ENCODE measurements at regions not wholly inside any gene's neighbourhood (a gene's known extent, or its start where the extent isn't known, plus 50 kb on each side); places are given as distances from the start of the nearest gene placed in this dataset.

DNA sequence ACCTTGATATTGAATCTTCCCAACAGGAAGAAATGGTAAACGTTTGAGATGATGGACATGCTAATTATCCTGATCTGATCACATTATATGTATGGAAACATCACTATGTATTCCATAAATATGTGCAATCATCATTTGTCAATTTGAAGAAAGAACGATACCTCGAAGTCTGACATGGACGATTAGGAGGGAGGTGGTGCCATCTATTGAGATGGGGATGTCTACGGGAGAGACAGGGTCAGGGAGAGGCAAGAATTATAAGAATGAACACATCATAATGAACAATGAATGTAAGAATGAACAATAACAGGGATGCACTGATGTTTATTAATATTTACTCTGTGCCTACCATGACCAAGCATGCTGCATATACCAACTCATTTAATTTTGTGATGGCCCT lies 93.7 kb upstream of the SOD3 start:
- H2BK15ac ChIP-seq (ENCODE audit: low read depth, low read length), result no peak overlapping the region
- H3K36me3 ChIP-seq (ENCODE audit: control insufficient read depth, insufficient read depth, low read length), result no peaks in the 10 kb centered on the region
- no peaks in the 10 kb centered on the region for H3K79me1 ChIP-seq (ENCODE audit: low read depth in 1 of 2, low read length in 2 of 2)
- H3K4me2 ChIP-seq (ENCODE audit: low read depth, low read length), result no peak overlapping the region
- in situ Hi-C loops (cut with MboI; ENCODE audit: low sequenced_read_pairs), result no loop called here
- H2AFZ ChIP-seq (replicated peaks; ENCODE audit: low read length, poor library complexity), result no peak overlapping the region
- H3K18ac ChIP-seq (ENCODE audit: low read depth, low read length), result no peak overlapping the region
- H3K14ac ChIP-seq (replicated peaks; ENCODE audit: low read depth, low read length), result no peak overlapping the region
- no CpG with 5 or more reads among the region's 5 CpGs for WGBS, 2 experiments (ENCODE audit: extremely low coverage in 2 of 2, insufficient read length in 1 of 2)
- H2BK20ac ChIP-seq (ENCODE audit: low read depth, low read length), result no peak overlapping the region
- TF ChIP-seq SMC3 (IDR thresholded peaks at IDR 0.05; ENCODE audit: low read depth, low read length) (no peak), BHLHE40 (IDR thresholded peaks at IDR 0.05; ENCODE audit: low read depth, low read length) (no peak), RAD21 (IDR thresholded peaks at IDR 0.05; ENCODE audit: low read length) (no peak), POLR2A (IDR thresholded peaks at IDR 0.05; ENCODE audit: low read depth, low read length) (no peak), MAFK (IDR thresholded peaks at IDR 0.05; ENCODE audit: low read depth, low read length) (no peak), RCOR1 (IDR thresholded peaks at IDR 0.05; ENCODE audit: insufficient replicate concordance, low read length) (no peak), RFX5 (IDR thresholded peaks at IDR 0.05; ENCODE audit: low read depth, low read length) (no peak), MAZ (IDR thresholded peaks at IDR 0.05; ENCODE audit: borderline replicate concordance, low read depth, low read length) (no peak), CEBPB (IDR thresholded peaks at IDR 0.05; ENCODE audit: low read depth, low read length) (no peak), NFE2L2 (IDR thresholded peaks at IDR 0.05; ENCODE audit: low read depth, low read length) (no peak)
- TF ChIP-seq, protein P1, sequence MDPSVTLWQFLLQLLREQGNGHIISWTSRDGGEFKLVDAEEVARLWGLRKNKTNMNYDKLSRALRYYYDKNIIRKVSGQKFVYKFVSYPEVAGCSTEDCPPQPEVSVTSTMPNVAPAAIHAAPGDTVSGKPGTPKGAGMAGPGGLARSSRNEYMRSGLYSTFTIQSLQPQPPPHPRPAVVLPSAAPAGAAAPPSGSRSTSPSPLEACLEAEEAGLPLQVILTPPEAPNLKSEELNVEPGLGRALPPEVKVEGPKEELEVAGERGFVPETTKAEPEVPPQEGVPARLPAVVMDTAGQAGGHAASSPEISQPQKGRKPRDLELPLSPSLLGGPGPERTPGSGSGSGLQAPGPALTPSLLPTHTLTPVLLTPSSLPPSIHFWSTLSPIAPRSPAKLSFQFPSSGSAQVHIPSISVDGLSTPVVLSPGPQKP (IDR thresholded peaks at IDR 0.05; ENCODE audit: borderline replicate concordance, low read depth, low read length), result no peak
- TF ChIP-seq, protein P2, sequence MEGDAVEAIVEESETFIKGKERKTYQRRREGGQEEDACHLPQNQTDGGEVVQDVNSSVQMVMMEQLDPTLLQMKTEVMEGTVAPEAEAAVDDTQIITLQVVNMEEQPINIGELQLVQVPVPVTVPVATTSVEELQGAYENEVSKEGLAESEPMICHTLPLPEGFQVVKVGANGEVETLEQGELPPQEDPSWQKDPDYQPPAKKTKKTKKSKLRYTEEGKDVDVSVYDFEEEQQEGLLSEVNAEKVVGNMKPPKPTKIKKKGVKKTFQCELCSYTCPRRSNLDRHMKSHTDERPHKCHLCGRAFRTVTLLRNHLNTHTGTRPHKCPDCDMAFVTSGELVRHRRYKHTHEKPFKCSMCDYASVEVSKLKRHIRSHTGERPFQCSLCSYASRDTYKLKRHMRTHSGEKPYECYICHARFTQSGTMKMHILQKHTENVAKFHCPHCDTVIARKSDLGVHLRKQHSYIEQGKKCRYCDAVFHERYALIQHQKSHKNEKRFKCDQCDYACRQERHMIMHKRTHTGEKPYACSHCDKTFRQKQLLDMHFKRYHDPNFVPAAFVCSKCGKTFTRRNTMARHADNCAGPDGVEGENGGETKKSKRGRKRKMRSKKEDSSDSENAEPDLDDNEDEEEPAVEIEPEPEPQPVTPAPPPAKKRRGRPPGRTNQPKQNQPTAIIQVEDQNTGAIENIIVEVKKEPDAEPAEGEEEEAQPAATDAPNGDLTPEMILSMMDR (conservative IDR thresholded peaks at IDR 0.05; ENCODE audit: low read depth, low read length), result no peak
- H4K5ac ChIP-seq (ENCODE audit: low read depth, low read length), result no peak overlapping the region
- H2AK5ac ChIP-seq (ENCODE audit: low read depth, low read length), result no peak overlapping the region
- ChIA-PET POLR2A (ENCODE audit: unreplicated experiment) (no interaction called here), CTCF (no interaction called here)
- H3K4me1 ChIP-seq (ENCODE audit: control insufficient read depth, insufficient read depth, low read length), result peaks cover 2% of the 10 kb centered on the region; the same call in 1 of the 2 replicates
- H3K9me3 ChIP-seq (ENCODE audit: control insufficient read depth, insufficient read depth, low read length), result no peaks in the 10 kb centered on the region
- no peak overlapping the region for H4K91ac ChIP-seq (ENCODE audit: insufficient read depth, low read depth, low read length)
- no peak overlapping the region for H3K4me3 ChIP-seq (ENCODE audit: insufficient read depth, low read depth, low read length)
- H3K27me3 ChIP-seq (ENCODE audit: control insufficient read depth, insufficient read depth, low read length), result peaks cover 7% of the 10 kb centered on the region
- H4K8ac ChIP-seq (ENCODE audit: low read depth in 2 of 2, low read length in 2 of 2), result no peak overlapping the region
- DNase-seq (no peak), ATAC-seq (ENCODE audit: low read depth) (no peak)
- H3K9me1 ChIP-seq (ENCODE audit: insufficient read depth, low read length), result no peaks in the 10 kb centered on the region
- H2BK5ac ChIP-seq (ENCODE audit: low read depth, low read length, poor library complexity, severe bottlenecking), result no peak overlapping the region
- no TSS peak for BruUV-seq (replicated peaks)
- H3K27ac ChIP-seq (ENCODE audit: insufficient read depth, low read length), result no peak overlapping the region
- no peak overlapping the region for H3K4ac ChIP-seq (ENCODE audit: low read depth, low read length)
- dilution Hi-C loops (cut with HindIII; ENCODE audit: low sequenced_read_pairs, unreplicated experiment), result no loop called here
- H3K9ac ChIP-seq (ENCODE audit: low read depth, low read length), result no peak overlapping the region
- no peak overlapping the region for H3K23ac ChIP-seq (ENCODE audit: low read depth, low read length)
- intact Hi-C loops (cut with micrococcal nuclease), result no loop called here
- no peaks in the 10 kb centered on the region for H4K20me1 ChIP-seq (ENCODE audit: insufficient read depth, low read length)
- H2AK9ac ChIP-seq (replicated peaks; ENCODE audit: low read depth, low read length, poor library complexity), result no peak overlapping the region
- H2BK120ac ChIP-seq (ENCODE audit: low read depth, low read length), result no peak overlapping the region
- no peak overlapping the region for H3K56ac ChIP-seq (ENCODE audit: extremely low read depth, insufficient read depth, low read length)

Data from IMR-90 (cell line).